Right kidney (tissue), 1 donor: ENCODE measurements at regions not wholly inside any gene's neighbourhood (a gene's known extent, or its start where the extent isn't known, plus 50 kb on each side); places are given as distances from the start of the nearest gene placed in this dataset.

Experiments used
- DNase-seq: peaks from one replicate; pipeline ENCODE4 v3.0.0-alpha.2; 2016

DNA sequence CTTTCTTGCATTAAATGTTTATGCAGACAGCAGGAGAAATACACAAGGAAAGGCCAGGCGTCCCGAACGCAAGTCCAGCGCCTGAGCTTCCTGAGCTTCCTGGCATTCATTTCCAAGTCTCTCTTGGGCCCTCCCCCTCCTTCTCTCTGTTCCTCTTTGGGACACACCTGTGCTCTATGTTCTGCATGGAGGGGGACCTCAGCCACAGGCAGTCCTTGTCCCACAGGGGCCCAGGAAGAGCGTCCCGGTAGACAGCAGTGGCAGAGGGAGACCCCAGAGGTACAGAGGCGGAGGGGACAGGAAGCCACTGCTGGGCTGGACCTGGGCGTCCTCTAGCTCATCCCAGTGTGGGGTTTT is 221.3 kb downstream of the C9orf50 start:
- DNase-seq = no peak

DNA sequence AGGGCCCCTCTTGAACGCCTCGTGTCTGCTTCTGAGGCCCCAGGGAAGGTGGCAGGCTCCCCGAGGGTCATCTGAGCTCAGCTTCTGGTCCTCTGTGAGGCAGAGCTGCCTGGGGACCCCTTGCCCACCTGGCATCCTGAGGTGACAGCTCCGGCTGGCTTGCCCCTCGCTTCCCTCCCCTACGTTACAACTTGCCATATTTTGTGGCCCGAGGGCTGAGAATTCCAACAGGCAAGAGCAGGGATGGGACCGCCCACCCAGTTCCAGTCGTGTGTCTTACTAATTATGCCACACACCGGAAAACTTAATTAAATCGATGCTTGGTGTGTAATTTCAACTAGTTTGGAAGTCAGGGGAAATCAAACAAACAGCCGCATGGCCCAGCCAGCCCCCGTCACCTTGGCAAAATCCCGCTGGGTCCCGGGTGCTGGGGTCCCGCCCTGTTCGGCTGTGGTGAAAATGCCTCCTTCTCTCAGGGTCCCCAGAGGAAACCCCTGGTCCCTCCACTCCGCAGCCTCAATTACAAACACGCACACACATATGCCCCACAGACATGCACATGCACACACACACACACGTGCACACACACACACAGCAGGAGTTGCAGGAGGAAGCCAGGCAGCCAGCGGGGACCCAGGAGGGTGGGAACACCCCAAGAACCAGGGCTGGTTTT is 221.0 kb upstream of the IER5L start:
- no peak for DNase-seq

DNA sequence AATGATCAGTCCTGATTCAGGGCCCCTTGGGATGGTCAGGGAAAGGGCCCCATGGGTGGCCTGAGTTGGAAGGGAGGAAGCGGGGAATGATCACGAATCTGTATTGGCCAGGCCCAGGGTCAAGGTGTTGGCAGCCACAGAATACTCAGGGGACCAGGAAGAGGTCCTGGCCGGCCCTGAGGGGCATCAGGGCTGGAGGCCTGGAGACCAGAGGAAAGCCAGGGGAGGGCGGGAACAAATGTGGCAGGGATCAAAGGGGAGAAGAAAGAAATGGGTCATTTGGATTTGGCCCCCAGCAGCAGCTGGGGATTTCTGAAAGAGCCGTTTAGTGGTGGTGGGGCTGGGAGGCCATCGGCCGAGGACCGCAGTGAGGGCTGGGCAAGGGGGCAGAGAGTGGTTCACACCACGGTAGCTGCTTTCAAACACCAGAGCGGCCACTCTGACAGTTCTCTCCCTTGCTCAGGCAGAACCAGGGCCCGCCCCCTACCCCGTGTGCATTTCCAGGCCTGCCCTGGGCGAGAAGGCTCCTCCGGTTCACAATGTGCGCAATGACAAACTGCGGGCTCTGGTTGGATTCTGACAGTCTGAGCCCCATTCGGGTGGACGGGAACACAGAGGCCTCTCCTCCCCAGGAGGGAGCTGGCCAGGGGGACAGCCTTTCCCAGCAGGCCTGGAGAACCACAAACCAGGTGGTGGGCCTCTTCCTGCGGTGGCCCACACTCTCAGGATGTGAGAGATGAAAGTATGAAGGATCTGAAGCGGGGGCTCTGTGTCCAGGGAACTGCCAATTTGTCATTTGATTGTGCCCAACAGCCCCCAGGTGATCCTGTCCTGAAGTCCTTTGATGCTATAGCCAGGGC is 220.3 kb upstream of the IER5L start:
- no peak for DNase-seq

DNA sequence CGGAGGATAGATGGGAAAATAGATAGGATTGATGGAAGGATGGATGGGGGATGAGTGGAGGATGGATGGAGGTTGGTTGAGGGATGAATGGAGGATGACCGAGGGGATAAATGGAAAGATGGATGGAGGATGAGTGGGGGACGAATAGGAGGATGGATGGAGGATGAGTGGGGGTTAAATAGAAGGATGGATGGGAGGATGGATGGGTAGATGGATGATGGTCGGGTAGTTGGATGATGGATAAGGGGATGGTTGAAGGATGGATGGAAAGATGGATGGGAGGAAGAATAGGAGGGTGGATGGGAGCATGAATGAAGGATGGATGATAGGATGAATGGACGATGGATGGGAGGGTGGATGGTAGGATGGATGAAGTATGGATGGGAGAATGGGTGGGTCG is 219.3 kb upstream of the IER5L start:
- DNase-seq = no peak

DNA sequence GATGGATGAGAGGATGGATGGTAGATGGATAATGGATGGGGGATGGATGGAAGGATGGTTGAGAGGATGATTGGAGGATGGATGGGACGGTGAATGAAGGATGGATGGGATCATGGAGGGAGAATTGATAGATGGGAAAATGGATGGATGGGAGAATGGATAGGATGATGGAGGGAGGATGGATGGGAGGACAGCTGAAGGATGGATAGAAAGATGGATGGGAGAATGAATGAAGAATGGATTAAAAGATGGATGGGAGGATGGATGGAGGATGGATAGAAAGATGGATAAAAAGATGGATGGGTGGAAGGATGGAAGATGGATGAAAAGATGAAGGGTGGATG is 218.3 kb upstream of the IER5L start:
- no peak for DNase-seq

DNA sequence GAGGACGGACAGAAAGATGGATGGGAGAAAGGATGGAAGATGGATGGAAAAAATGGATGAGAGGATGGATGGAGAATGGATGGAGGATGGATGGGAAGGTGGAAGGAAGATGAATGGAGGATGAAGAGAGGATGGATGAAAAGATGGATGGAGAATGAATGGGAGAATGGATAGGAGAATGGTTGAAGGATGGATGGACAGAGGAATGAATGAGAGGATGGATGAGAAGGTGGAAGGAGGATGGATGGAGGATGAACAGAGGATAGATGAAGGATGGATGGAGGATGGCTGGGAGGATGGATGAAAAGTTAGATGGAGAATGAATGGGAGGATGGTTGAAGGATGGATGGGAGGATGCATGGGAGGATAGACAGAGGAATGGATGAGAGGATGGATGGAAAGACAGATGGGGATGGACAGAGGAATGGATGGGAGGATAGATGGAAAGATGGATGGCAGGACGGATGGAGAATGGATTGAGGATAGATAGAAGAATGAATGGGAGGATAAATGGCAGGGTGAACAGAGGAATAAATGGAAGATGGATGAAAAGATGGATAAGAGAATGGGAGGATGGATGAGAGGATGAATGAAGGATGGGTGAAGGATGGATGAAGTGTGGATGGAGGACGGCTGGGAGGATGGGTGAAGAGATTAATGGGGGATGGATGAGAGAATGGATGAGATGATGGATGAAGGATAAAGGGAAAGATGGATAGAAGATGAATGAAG is 217.7 kb upstream of the IER5L start:
- DNase-seq = no peak

DNA sequence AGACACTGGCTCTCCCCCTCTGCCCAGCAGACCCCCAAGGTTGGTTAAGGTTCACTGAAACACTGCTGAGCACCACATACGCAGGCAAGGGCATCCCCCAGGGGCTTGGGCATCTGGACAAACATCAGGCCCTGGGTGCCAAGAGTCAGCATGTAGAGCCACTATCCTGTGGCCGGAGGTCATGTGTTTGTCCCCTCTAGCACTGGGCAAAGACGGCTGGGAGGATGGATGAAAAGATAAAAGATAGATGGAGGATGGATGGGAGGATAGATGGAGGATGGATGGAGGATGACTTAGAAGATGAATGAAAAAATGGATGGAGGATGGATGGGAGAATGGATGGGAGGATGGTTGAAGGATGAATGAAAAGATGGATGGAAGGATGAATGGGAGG is 216.8 kb upstream of the IER5L start:
- no peak for DNase-seq

DNA sequence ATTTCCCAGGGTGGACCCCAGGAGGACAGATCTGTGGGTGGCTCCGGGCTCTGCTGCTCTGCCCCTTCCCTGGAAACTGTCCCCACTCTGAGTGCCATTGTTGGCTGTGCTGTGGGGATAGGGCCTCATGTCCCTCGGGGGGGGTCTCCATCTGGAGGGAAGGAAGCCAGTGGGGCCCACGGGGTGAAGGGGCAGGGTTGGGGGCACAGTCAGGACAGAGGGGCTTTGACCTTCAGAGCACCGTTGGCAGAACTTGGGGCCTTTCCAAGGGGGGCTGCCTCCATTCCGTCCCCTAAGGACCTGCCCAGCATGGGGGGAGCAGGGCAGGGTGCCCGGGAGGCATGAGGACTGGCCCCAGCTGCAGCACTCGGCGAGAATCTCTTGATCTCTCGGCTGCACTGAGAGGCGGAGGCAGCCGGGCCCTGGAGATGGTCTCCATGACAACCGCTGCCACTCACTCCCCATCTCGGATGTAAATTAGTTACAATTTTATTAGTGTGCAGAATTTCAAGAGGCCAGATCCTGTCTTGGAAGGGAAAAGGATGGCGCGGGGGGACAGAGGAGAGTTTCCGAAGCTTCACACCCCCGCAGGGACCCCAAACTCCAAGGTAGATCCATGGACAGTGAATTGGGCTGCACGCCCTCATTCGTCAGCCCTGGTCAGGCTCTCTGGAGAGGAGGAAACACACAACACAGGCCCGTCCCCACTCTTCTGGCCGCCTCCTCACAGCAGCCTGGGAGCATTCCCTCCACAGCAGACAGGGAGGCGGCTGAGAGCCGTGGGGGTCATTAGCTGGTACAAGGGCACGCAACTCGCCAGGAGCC is 216.2 kb upstream of the IER5L start:
- no peak for DNase-seq

DNA sequence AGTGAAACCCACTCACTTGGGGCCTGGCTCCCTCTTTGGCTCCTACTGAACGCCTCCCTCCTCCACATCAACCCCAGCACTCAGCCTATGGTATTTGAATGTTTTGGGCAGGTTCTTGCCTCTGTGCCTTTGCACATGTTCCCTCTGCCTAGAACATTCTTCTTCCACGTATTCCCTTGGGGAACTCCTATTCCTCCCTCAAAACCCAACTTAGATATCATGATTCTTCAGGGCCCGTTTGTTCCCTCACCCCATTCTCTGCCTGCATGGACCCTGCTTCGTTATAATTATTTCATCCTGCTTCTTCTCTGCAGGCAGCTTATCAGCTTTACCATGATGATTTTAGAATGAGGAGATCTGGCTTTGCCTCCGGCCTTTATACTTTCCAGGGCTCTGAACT is 215.0 kb upstream of the IER5L start:
- no peak for DNase-seq

DNA sequence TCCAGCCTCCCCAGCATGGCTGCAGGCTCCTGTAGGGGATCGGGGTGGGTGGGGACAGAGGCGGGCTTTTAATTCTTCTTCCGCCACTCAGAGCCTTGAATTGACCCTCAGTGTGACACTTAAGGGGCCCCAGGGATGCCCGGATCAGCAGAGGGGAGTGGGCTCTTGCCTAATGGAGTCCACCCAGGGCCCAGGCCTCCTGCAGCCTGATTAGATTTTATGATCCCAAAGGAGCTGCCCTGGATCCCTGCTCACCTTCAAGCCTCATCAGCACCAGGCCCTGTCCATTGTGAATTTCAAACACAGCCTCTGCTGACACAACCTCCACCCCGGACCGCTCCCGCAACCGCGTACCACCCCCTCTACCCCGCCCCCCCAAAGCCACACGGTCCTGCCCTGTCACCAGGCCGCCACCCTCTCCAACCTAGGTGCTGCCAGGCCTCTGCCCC is 214.1 kb upstream of the IER5L start:
- DNase-seq = no peak

DNA sequence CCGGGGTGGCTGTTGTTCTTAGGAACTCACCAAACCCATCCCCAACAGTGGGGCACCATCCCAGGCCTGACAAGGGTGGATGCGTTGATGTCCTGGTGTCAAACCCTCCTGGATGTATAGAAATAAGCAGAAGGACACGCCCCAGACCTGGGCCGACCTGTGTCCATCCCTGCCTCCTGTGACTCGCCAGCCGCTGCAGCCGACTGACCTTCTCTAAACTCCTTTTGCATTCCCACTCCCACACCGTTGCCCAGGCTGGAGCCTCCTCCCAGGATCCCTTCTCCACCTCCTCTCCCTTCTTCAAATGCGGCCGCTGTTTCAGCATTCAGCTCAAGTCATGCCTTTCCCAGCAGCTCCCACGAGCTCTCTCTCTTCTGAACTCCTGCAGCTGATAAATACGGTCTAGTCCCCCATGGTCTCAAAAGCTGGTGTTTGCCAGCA is 213.2 kb upstream of the IER5L start:
- DNase-seq = no peak

DNA sequence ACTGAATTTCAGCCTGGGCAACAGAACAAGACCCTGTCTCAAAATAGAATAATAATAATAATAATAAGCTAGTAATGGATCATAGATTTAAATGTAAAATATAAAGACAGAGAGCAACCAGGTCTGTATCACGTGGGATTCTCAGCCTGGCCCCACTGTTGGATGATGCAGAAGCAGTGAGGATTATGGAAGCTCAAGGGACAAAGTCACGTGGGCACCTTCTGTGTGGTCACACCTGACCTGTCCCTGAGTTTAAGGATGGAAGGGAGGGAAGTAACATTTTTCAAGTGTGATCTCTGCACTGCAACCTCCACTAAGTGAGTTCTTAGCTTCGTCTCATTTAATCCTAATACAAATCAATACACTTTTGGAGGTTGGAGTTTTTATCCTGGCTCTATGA is 212.5 kb upstream of the IER5L start:
- no peak for DNase-seq

DNA sequence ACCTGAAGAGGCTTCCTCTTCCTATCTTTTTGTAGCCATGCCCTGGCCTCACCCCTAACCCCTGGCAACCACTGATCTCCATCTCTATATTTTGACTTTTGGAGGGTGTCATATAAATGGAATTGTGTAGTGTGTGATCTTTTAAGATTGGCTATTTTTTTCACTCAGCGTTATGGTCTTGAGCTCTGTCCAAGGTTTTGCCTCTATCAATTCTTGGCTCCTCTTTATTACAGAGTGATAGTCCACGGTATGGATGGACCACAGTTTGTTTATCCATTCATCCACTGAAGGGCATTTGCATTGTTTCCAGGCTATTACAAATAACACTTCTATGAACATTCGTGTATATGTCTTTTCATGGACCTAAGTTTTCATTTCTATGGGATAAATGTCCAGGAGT is 209.8 kb upstream of the IER5L start:
- no peak for DNase-seq

DNA sequence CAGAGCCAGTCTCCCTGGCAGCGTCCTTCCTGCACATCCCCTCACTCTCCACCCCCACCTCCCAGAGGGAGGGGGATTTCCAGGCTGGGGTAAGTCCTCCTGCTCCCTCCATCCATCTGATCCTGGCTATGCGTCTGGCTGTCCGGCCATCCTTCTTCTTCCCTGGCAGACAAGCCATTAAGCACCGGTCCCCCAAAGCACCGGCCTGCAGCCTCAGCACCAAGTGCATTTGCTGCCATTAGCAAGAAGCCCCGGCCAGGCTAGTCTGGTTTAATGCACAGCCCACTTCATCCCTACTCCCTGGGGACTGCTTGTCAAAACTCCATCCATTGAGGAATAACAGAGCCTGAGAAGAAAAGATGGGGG is 208.7 kb upstream of the IER5L start:
- DNase-seq = no peak

DNA sequence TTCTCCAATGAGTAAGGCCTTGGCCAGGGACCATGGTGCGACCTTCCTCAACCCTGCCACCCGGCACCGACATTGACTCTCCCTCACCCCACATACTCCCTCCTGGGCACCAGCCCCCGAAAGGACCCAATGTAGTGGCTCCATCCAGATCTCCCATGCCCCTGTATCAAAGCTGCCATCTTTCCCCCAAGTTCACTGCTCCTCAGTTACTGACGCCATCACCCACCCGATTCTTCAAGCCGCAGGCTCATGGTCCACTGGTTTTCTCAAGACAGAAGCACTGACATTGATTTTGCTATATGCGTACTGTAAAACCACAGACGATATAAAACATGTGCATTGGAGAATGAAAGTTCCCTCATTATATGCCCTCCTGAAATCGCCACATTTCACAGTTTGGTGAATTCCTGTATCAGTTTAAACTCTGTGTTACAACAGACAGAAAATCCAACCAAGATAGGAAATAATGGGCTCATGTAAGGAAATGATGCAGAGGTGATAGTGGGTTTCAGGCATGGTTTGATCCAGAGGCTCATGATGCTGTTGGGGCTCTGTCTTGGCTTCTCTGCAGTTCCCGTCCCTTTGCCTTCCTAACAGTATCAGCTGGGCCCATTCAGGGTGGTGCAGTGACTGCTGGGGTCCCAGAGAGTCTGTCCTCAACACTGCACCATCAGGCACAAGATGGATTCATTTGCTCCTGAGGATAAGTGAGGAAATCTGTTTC is 207.3 kb upstream of the IER5L start:
- DNase-seq = no peak

DNA sequence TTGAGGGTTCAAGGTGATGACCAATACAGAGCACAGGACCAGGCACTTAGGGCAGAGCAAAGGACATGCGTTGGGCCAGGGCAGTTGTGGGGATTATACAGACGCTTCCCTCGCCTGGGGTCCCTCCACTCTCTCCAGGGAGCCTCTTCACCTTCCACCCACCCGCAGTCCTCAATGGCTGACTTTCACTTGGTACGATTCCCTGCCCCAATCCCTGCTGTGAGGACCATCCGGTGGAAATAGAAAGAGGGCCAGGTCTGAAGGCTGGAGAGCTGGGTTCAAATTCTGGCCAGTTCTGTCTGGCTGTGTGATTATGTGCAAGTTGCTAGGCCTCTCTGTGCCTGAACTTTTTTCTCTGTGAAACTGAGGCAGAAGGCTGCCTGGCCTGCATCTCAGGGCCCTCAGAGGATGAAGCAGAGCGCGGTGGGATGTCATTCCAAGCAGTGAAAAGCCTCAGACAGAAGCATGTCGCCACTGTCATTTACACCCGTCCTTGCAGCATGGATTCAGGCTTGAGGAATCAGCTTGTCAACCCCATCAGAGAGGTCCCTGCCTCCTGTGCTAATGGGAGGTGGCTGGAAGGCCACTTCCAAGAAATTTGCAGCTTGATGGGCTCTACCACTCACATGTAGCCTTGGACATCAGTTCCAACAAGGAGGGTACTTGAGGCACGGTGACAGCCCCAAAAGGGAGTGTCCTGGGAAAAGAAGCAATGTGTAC is 206.6 kb upstream of the IER5L start:
- DNase-seq = no peak

DNA sequence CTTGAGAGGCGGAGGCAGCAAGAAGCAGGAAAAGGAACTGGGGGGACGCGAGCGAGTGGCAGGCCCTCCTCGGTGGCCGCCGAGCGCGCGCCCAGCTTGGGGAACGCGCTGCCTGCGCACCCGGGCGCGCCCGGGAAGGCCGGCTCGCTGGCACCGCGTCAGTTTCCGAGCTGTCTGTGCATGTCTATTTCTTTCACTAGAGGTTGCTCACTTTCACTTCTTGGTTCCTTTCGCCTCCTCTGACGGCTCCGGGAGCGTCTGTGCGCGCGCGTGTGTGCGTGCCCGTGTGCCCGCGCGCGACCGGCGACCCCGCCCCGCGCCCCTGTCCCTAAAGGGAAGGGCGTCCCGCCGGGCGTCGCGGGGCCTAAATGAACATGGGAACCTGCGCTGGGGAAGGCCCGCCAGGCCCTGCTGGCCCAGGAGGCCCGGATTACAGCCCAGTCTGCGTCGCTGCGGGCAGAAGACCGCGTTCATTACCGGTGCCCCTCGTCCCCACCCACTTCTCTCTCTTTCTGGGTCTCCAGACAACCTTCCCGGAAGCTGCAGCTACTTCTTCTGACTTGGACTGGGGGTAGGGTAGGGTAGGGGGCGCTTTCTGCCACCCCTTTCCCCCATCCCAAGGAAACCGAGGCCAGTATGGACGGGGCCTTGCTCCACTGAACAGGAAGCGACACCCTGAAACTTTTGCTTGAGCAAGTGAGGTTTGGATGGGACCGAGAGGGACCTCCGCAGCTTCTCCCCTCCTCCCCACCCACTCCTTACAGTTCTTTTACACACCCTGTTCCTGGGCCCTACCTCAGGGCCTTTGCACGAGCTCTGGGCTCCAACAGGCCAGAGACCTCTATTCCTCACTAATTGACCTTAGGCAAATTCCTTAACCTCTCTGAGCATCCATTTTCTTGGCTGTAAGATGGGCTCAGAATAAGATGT is 205.8 kb upstream of the IER5L start:
- DNase-seq = peak; percentile 91

DNA sequence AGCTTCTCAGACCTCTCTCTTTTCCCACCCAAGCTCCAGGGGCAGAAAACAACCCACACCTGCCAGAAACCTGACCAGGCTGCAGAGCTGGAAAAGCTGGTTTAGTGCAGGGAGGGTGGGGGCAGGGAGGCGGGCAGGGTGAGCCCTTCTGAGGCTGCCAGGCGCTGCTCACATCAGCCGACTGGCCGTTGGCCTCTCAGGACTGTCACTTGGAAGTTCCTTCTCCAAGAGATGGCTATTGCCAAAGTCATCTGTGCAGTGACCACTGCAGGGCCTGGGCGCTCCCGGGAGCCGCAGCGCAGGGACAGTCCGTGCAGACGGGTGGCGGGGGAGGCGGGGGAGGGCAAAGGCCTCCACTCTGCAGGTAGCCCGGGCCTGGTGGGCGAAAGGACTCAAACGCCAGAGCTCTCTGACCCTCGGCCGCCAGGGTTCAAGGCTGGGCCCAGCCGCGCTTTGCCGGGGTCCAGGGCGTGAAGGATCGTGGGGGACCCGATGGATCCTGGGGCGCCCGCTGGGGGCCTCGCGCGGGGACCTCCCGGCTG is 205.0 kb upstream of the IER5L start:
- DNase-seq = peak; percentile 62

DNA sequence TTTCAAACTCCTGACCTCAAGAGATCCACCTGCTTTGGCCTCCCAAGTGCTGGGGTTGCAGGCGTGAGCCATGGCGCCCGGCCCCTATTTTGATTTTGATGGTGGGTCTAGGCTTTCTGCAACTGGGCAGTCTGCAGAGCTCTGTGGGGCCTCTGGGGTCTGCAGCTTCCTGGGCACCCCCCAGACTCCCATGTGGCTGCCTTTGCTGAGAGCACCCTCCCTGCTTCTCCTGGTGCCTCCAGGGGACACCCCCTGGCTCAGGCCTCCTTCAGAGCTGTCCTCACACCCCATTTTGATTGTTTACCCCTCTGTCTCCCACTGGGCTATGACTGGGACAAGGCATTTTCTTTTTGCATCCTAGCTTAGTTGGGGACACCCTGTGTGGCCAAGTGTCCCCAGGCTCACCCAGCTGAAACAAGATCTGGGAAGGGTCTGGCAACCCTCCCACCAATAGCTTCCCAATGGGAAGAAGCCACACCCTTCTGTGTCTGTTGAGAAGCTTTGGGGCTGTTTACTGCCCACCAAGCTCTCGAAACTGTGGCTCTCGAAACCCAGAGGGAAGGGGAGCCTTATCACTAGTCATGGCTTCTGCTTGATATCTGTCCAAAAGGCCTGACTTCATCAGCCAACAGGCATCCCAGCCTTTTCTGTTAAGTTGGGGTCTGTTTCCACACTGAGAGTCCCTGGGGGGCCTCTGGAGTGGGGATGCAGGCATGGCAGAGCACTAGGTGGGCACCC is 204.4 kb upstream of the IER5L start:
- DNase-seq = peak; percentile 67
